Nephron (organoid): ENCODE measurements at regions not wholly inside any gene's neighbourhood (a gene's known extent, or its start where the extent isn't known, plus 50 kb on each side); places are given as distances from the start of the nearest gene placed in this dataset.
A peak's percentile ranks its signal among the peaks of the same experiment; 100 is the strongest.

Experiments used
- H3K27ac Mint-ChIP-seq, 3 experiments: 2 replicates each; pipeline ENCODE4 v1.8.0; 2020; ENCODE audit warnings: mixed read lengths in 3 of 3, mild to moderate bottlenecking in 2 of 3, moderate library complexity in 1 of 3
- H3K27me3 Mint-ChIP-seq: 2 replicates; pipeline ENCODE4 v1.8.0; 2021; ENCODE audit warnings: low read depth, mild to moderate bottlenecking, moderate library complexity, mixed read lengths
- H3K36me3 Mint-ChIP-seq: 2 replicates; pipeline ENCODE4 v1.8.0; 2020; ENCODE audit warnings: low read depth, mixed read lengths
- H3K4me1 Mint-ChIP-seq: 2 replicates; pipeline ENCODE4 v1.8.0; 2020; ENCODE audit warnings: mixed read lengths
- H3K4me3 Mint-ChIP-seq, 3 experiments: 2 replicates each; pipeline ENCODE4 v1.8.0; 2020; ENCODE audit warnings: mild to moderate bottlenecking in 3 of 3, mixed read lengths in 3 of 3, moderate library complexity in 2 of 3
- H3K9me3 Mint-ChIP-seq: 2 replicates; pipeline ENCODE4 v1.8.0; 2020; ENCODE audit warnings: mixed read lengths
- CTCF ChIP-seq, 3 experiments: fragments of 200-600 bp; sonication (generic); IDR thresholded peaks; one replicate each; pipeline ENCODE4 v1.5.0; 2021; ENCODE audit warnings: antibody characterized with exemption in 3 of 3; ENCODE audit not compliant: unreplicated experiment in 3 of 3

DNA sequence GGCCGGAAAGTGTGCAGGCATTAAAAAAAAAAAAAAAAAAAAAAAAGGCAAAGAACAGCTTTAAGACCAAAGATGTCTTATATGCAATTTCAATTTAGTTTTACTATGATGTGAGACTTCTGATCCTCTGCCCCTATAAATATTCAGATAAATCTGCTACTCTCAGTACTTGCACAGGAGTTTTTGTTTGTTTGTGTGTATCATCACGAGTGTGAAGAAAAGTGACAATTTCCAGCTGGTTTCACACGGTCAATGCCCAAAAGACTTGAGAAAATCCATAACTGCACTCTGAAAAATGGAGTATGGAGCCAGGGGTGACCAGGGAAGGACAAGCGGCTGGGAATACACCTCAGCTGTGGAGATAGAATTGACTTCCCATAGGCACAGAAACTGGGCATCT, 757.7 kb downstream of the C6orf118 start:
- H3K36me3 Mint-ChIP-seq = no peaks in the 10 kb centered on the region
- peaks cover 4% of the 10 kb centered on the region for H3K9me3 Mint-ChIP-seq
- no peak overlapping the region for H3K27ac Mint-ChIP-seq
- TF ChIP-seq CTCF (IDR thresholded peaks at IDR 0.05; ENCODE audit: unreplicated experiment in 3 of 3) = no peak
- H3K27me3 Mint-ChIP-seq = no peaks in the 10 kb centered on the region
- no peak overlapping the region for H3K4me3 Mint-ChIP-seq
- no peaks in the 10 kb centered on the region for H3K4me1 Mint-ChIP-seq

GRCh38 chr6:164547076-164547475, 762.3 kb downstream of the C6orf118 start:
- no peak overlapping the region for H3K4me3 Mint-ChIP-seq
- no peak for TF ChIP-seq CTCF (IDR thresholded peaks at IDR 0.05; ENCODE audit: unreplicated experiment in 3 of 3)
- no peaks in the 10 kb centered on the region for H3K4me1 Mint-ChIP-seq
- H3K27ac Mint-ChIP-seq = no peak overlapping the region
- peaks cover 4% of the 10 kb centered on the region for H3K9me3 Mint-ChIP-seq
- H3K36me3 Mint-ChIP-seq = no peaks in the 10 kb centered on the region
- H3K27me3 Mint-ChIP-seq = no peaks in the 10 kb centered on the region

GRCh38 chr6:164546263-164546662, 763.1 kb downstream of the C6orf118 start:
- H3K27ac Mint-ChIP-seq = no peak overlapping the region
- TF ChIP-seq CTCF (IDR thresholded peaks at IDR 0.05; ENCODE audit: unreplicated experiment in 3 of 3) = no peak
- H3K4me3 Mint-ChIP-seq = no peak overlapping the region
- no peaks in the 10 kb centered on the region for H3K4me1 Mint-ChIP-seq
- H3K9me3 Mint-ChIP-seq = peaks cover 2% of the 10 kb centered on the region
- no peaks in the 10 kb centered on the region for H3K27me3 Mint-ChIP-seq
- H3K36me3 Mint-ChIP-seq = no peaks in the 10 kb centered on the region

DNA sequence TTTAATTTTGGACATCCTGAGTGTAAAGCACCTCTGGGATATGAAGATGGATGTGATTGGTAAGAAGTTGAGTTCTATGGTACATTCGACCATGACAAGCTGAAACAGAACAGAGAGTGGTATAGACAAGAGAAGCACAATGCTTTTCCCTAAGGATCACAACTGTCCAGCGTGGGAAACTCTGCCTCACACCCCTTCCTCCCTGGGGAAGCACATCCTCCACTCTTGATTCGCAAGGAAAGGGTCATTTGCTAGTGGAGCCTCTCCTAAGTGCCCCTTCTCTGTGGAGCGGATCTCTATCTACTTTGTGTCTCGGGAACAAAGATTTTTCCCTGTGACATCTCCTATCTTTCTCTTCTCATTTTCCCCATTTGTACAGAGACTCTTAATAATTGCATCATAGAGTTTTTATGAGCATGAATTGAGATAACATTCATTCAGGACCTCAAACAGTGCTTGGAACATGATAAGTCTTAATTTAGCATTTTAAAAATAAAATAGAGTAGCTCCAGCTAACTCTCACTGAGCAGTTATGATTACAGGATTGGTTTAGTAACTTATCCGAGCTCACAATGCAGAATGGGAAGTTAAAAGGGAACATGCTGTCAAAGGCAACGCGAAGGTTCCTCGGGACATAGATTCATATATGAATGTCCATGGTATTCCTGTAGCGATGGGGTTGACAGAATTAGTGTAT, 775.2 kb downstream of the C6orf118 start:
- H3K4me3 Mint-ChIP-seq = no peak overlapping the region
- TF ChIP-seq CTCF (IDR thresholded peaks at IDR 0.05; ENCODE audit: unreplicated experiment in 3 of 3) = no peak
- no peaks in the 10 kb centered on the region for H3K27me3 Mint-ChIP-seq
- peaks cover 18% of the 10 kb centered on the region for H3K4me1 Mint-ChIP-seq
- H3K9me3 Mint-ChIP-seq = no peaks in the 10 kb centered on the region
- peak overlapping the region in 1 of 3 experiments; percentile 54 for H3K27ac Mint-ChIP-seq
- no peaks in the 10 kb centered on the region for H3K36me3 Mint-ChIP-seq

DNA sequence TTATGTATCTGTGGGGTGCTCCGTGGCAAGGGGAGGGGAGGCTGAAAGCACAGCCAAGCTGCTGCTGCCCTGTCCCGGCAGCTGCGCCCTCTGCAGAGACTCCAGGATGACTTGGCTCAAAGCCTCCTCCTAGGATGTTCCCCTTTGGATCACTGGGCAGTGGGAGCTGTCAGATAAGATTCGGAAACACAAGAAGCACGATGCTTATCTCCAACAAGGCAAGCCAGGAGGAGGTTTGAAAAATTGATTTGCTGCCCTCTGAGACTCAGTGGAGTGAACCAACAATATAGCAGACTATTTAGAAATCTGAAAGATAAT, 776.4 kb downstream of the C6orf118 start:
- TF ChIP-seq CTCF (IDR thresholded peaks at IDR 0.05; ENCODE audit: unreplicated experiment in 3 of 3) = no peak
- Mint-ChIP-seq H3K9me3 (no peaks in the 10 kb centered on the region), H3K27ac (peak overlapping the region; percentile 9 to 67 (median 12)), H3K4me1 (peaks cover 18% of the 10 kb centered on the region), H3K4me3 (no peak overlapping the region), H3K27me3 (no peaks in the 10 kb centered on the region), H3K36me3 (no peaks in the 10 kb centered on the region)
